Cardiac septum (tissue), 1 donor: ENCODE measurements at regions not wholly inside any gene's neighbourhood (a gene's known extent, or its start where the extent isn't known, plus 50 kb on each side); places are given as distances from the start of the nearest gene placed in this dataset.
"Not testable (repeated sequence)": the region's sequence is repeated elsewhere in the genome, so short reads cannot be mapped to it uniquely, and the experiment has no call there.

Source experiments
- DNase-seq: peaks from one replicate; pipeline ENCODE4 v3.0.0-alpha.2; 2020; ENCODE audit warnings: low spot score
- intact Hi-C: fragments of 100-400 bp; cut with DNase I; formaldehyde crosslinking; loops from one replicate; pipeline ENCODE4 v1.14.0; 2022
- donor health status: DM: no; HTN: no; CAD: no.

GRCh38 chr1:88466899-88467580, 217.0 kb upstream of the PKN2 start:
- DNase-seq, result no peak
- intact Hi-C loops, result no loop called here

DNA sequence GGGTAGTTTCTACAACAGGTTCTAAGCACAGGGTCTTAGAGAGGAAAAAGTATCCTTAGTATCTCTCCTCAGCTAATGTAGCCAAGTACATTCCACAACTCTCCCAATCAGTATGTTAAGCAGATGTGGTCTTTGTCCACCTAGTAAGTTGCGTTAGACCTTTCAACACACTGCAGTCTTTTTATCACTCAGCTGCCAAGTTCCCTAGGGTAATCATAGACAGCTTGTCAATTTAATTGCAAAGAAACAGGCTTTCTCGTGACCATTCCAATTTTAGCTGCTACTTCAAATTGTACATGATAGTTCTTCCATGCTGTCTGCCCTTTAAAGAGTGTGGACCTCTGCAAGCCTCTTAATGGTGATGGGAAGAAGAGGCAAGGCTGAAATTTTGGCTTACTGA, 211.8 kb upstream of the PKN2 start:
- no peak for DNase-seq
- intact Hi-C loops, result no loop called here

- DNase-seq, result no peak
- intact Hi-C loops, result no loop called here
Observed at GRCh38 chr1:88472714-88473113, 211.4 kb upstream of the PKN2 start.

DNA sequence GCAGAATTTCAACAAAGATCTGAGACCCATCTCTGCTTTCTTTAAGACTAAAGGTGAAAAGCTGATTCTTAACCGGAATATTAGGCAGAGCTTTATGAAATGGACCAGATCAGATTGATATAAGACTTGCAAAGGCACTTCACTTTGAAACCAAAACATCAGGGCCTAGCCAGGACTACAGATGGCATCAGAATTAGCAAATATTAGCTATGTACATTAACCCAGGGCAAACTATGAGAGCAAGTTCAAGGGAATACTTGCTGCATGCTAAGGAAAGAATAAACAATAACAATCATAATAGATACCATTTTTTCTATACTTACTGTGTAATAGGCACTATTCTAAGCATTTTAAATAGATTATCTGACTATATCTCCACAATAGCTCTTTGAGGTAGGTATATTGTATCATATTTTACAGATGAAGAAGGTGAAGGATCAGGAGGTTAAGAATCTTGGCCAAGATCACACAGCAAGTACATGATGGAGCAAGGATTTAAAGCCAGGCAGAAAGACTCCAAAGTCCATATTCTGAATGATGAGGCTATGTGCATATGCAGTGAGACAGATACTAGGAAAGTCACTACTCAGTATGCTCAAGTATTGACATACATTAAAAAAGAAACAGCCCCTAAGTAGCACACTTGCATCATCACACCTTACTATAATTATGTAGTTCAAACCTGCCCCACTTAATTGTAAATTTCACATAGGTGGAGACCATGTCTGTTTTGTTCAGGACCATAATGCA, 209.3 kb upstream of the PKN2 start:
- no peak for DNase-seq
- intact Hi-C loops, result no loop called here

GRCh38 chr1:88484881-88485280, 199.2 kb upstream of the PKN2 start:
- DNase-seq, result no peak
- intact Hi-C loops, result no loop called here

GRCh38 chr1:88488237-88488636, 195.8 kb upstream of the PKN2 start:
- no peak for DNase-seq
- intact Hi-C loops, result no loop called here

DNA sequence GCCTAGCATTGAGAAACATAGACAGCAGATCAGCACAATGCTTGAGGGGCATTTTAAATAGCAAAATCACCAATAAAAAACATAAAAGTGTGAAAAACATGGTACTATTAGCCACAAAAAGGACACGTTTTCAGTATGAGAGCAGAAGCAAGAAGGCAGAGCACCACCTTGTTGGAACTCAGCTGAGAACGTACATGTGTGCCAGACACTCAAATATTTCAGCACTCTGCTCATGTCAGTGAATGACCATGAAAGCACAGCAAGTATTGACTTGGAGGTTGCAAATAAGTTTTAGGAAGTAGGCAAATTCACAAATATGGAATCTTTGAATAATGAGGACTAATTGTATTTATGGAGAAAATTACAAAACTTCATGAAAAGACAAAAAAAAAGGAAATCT, 193.4 kb upstream of the PKN2 start:
- no peak for DNase-seq
- intact Hi-C loops, result no loop called here

- no peak for DNase-seq
- intact Hi-C loops, result no loop called here
Observed at GRCh38 chr1:88499671-88500070, 184.4 kb upstream of the PKN2 start.

- intact Hi-C loops, result no loop called here
- DNase-seq, result no peak
Observed at GRCh38 chr1:88502886-88503285, 181.2 kb upstream of the PKN2 start.

DNA sequence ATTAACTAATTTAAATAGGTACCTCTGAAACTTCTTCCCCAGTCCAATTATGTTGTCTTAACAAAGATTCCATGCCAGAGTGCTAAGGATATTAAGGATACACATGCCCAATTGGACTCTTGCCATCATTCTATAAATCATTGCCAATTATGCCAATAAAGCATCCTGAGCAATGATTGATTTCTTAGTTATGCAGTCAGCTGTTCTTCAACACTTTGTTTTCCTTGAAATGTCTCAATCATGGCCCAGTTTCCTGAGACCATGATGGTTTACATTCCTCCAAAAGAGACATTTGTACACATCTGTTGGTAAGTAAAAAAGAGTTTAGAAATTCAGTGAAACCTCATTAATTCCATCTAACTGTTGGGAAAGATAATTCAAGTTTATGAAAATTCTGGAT, 180.4 kb upstream of the PKN2 start:
- no peak for DNase-seq
- intact Hi-C loops, result no loop called here

DNA sequence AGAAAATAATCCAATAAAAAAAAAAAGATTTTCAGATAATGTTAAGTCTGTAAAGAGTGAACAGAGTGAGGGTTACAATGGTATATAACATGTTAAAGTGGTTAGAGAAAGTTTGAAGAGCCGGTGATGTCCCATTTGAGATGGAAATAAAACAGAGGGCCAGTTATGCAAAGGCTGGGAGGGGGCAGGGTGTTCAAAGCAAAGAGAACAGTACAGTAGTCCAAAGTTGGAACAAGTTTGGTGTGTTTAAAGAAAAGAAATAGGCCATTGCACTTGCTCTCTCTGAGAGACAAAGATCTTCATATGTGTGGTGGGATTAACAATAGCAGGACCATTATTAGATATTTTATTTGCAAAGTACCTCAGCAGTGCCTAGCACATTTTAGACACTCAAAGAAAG, 179.5 kb upstream of the PKN2 start:
- no peak for DNase-seq
- intact Hi-C loops, result no loop called here

- intact Hi-C loops, result no loop called here
- no peak for DNase-seq
Observed at GRCh38 chr1:88509379-88509778, 174.7 kb upstream of the PKN2 start.

- no peak for DNase-seq
- intact Hi-C loops, result no loop called here
Observed at GRCh38 chr1:88514544-88515060, 169.5 kb upstream of the PKN2 start.

DNA sequence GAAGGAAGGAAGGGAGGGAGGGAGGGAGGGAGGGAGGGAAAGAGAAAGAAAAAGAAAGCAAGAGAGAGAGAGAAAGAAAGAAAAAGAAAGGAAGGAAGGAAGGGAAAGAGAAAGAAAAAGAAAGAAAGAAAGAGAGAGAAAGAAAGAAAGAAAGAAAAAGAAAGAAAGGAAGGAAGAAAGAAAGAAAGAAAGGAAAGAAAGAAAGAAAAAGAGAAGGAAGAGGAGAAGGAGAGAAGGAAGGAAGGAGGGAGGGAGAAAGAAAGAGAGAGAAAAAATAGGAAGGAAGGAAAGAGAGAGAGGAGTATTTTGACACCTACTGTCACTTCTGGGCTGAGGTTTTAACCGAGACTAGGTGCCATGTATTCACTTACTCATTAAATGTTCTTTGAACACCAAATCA, 166.6 kb upstream of the PKN2 start:
- intact Hi-C loops, DNase-seq: not testable (repeated sequence)

- no peak for DNase-seq
- intact Hi-C loops, result no loop called here
Observed at GRCh38 chr1:88519156-88519555, 164.9 kb upstream of the PKN2 start.

DNA sequence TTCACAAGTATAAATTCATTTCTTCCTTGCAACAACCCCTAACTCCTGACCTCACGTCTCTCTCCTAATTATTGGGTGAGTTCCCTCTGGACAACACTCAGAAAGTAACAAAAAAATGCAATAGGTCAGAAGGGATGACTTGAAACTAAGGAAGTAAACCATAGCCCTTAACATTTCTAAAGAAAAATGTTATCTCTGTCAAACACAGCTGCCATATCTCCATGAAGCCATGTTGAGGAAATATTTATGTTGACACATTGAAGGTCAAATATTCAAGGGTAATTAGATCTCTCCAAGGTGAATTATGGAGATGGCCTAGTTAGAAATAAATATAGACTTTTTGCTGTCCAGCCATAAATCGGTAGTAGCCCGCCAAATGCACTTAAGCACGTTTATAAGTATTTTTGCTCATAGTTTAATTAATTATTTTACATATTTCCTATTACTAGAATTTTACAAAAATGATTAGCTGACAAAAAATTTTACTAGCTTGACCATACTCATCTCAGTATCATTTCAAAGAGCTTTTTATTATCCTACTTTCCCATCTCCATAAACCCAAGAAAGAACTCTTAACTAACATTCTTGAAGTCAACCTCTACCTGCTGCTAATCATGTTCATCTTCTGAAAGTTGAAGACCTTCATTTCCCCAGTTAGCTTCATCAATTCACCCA, 160.1 kb upstream of the PKN2 start:
- intact Hi-C loops, result no loop called here
- no peak for DNase-seq

GRCh38 chr1:88526456-88526855, 157.6 kb upstream of the PKN2 start:
- intact Hi-C loops, result no loop called here
- DNase-seq, result no peak

- intact Hi-C loops, result no loop called here
- DNase-seq, result no peak
Observed at GRCh38 chr1:88528792-88529191, 155.3 kb upstream of the PKN2 start.

DNA sequence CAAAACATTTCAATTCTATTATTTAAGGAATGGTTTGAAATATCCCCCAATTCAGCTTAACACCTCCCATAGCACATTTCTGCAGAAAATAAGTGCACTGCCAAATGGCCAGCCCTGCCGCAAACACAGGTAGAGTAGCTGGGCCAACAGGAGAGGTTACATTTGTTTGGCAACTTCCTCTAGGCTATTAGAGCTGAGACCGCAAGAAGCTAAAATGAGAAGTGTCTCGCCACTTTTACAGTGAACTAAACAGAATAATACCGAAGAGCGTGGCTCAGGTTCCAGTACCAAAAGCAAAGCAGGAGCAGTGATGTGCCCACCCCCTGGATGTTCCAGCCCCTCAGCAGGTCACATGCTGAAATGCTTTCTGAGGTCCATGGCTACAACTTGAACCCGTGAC, 154.5 kb upstream of the PKN2 start:
- DNase-seq, result no peak
- intact Hi-C loops, result no loop called here

DNA sequence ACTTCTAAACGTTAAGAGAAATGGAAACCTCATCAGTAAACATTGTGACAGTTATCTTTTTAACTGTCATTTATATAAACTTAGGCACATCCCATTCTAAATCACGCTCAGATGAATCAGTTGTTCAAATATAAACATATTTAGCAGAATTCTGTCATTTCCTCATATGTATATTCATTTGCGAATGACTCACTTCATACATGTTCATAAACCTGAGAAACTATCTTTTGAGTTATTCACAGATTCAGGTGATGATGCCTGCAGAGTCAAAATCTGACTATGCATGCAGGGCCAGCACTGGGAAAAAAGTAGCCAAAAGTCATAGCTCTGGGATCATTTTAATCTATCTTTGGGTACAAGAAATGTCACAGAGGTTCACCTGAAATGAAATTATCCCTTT, 153.8 kb upstream of the PKN2 start:
- intact Hi-C loops, result no loop called here

DNA sequence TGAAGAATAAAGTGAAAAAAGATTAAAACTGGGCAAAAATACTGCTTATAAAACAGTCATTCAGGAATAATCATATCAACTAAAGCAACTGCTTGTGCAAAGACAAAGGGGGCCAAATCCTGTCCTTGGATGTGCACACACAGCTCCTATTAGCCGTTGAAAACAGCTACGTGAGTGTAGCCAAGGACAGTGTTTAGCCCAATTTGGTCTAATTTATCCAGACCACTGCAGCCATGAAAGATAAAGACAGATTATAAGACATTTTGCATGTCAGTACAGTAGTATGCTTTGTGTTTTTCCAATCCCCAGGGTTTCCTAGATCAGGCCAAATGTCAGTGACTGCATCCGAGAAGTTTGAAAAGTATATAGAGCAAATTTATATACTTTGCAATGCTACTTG, 146.3 kb upstream of the PKN2 start:
- intact Hi-C loops, result no loop called here
- DNase-seq, result no peak

More for the DNA sequence above, 153.8 kb upstream of the PKN2 start:
- no peak for DNase-seq
